Breast epithelium (tissue), 3 donors: ENCODE measurements at regions not wholly inside any gene's neighbourhood (a gene's known extent, or its start where the extent isn't known, plus 50 kb on each side); places are given as distances from the start of the nearest gene placed in this dataset.

Experiments
- CTCF ChIP-seq, 3 donors: fragments of 450-650 bp; IDR thresholded peaks; one replicate each; pipeline ENCODE4 v1.5.1; 2016 to 2017; ENCODE audit warnings: antibody characterized with exemption in 3 of 3, mild to moderate bottlenecking in 3 of 3, moderate library complexity in 3 of 3
- POLR2AphosphoS5 ChIP-seq, 3 donors: sonication (generic); formaldehyde crosslinking; IDR thresholded peaks; one replicate each; pipeline ENCODE4 v1.6.1; 2017; ENCODE audit warnings: antibody characterized with exemption in 3 of 3

- TF ChIP-seq CTCF (IDR thresholded peaks at IDR 0.05) (no peak), POLR2AphosphoS5 (IDR thresholded peaks at IDR 0.05) (no peak)
Measured at GRCh38 chr4:124481123-124481522, 231.4 kb downstream of the ANKRD50 start.
